Fibroblast of lung (primary cell): ENCODE measurements at regions not wholly inside any gene's neighbourhood (a gene's known extent, or its start where the extent isn't known, plus 50 kb on each side); places are given as distances from the start of the nearest gene placed in this dataset.

Source experiments
- DNase-seq, 2 donors: peaks; one replicate each; pipeline versions ENCODE4 v3.0.0 to v3.0.0-alpha.2; 2010; ENCODE audit warnings: low read depth in 2 of 2
- H2AFZ ChIP-seq: 2 replicates; pipeline ENCODE4 v1.5.1; 2012; ENCODE audit warnings: low read length, control low read depth, inconsistent platforms
- H3K27ac ChIP-seq: 2 replicates; pipeline ENCODE4 v1.5.1; 2011; ENCODE audit warnings: low read length, control low read depth; ENCODE audit not compliant: insufficient read depth
- H3K27me3 ChIP-seq: 2 replicates; pipeline ENCODE4 v1.5.1; 2011; ENCODE audit warnings: mild to moderate bottlenecking, low read length; ENCODE audit not compliant: control insufficient read depth, insufficient read depth
- H3K36me3 ChIP-seq: 2 replicates; pipeline ENCODE4 v1.5.1; 2011; ENCODE audit warnings: low read length; ENCODE audit not compliant: control insufficient read depth, insufficient read depth
- H3K4me1 ChIP-seq: 2 replicates; pipeline ENCODE4 v1.5.1; 2011; ENCODE audit warnings: low read length; ENCODE audit not compliant: control insufficient read depth, insufficient read depth; ENCODE audit errors: extremely low read depth
- H3K4me2 ChIP-seq: 2 replicates; pipeline ENCODE4 v1.5.1; 2011; ENCODE audit warnings: low read length, control low read depth; ENCODE audit not compliant: insufficient read depth; ENCODE audit errors: extremely low read depth
- H3K4me3 ChIP-seq, 4 experiments: fragments of 200-600 bp in 1 of 4; sonication (generic) in 1 of 4; replicated peaks in 1 of 4; 2 replicates each; pipeline ENCODE4 v1.5.1; 2011 to 2016; ENCODE audit warnings: low read length in 4 of 4, low read depth in 3 of 4, mild to moderate bottlenecking in 3 of 4, control low read depth in 2 of 4, inconsistent platforms in 1 of 4, mixed read lengths in 1 of 4; ENCODE audit not compliant: insufficient read depth in 1 of 4; ENCODE audit errors: control extremely low read depth in 1 of 4
- H3K79me2 ChIP-seq: 2 replicates; pipeline ENCODE4 v1.5.1; 2012; ENCODE audit warnings: mild to moderate bottlenecking, low read length, inconsistent platforms; ENCODE audit not compliant: control insufficient read depth, insufficient read depth
- H3K9ac ChIP-seq: 2 replicates; pipeline ENCODE4 v1.5.1; 2011; ENCODE audit warnings: mild to moderate bottlenecking, low read length, control low read depth; ENCODE audit not compliant: insufficient read depth
- H3K9me3 ChIP-seq: 2 replicates; pipeline ENCODE4 v1.5.1; 2012; ENCODE audit warnings: low read depth, low read length; ENCODE audit not compliant: control insufficient read depth, insufficient read depth
- H4K20me1 ChIP-seq: 2 replicates; pipeline ENCODE4 v1.5.1; 2011; ENCODE audit warnings: low read length; ENCODE audit not compliant: control insufficient read depth, insufficient read depth; ENCODE audit errors: extremely low read depth
- EZH2 ChIP-seq: IDR thresholded peaks from 2 replicates; pipeline ENCODE4 v1.5.1; 2012; ENCODE audit warnings: low read length, control low read depth, mild to moderate bottlenecking; ENCODE audit errors: missing control alignments
- TF ChIP-seq, protein P1 (sequence below), 2 donors: IDR thresholded peaks in 1 of 2; conservative IDR thresholded peaks in 1 of 2; 1 replicate in 1 of 2; 2 replicates in 1 of 2; pipeline ENCODE4 v1.5.1; 2011 to 2012; ENCODE audit warnings: low read length in 2 of 2, control low read depth in 1 of 2, inconsistent platforms in 1 of 2, low read depth in 1 of 2, mild to moderate bottlenecking in 1 of 2

GRCh38 chr1:226793620-226794276 is 54.7 kb upstream of the ITPKB start:
- Histone ChIP-seq H3K9me3 (no peaks in the 10 kb centered on the region), H3K36me3 (no peaks in the 10 kb centered on the region), H3K4me3 (no peak overlapping the region), H3K9ac (no peak overlapping the region), H3K27ac (no peak overlapping the region), H3K4me2 (no peak overlapping the region), H2AFZ (no peak overlapping the region), H3K79me2 (no peaks in the 10 kb centered on the region), H4K20me1 (no peaks in the 10 kb centered on the region), H3K4me1 (no peaks in the 10 kb centered on the region), H3K27me3 (peaks cover 4% of the 10 kb centered on the region)
- TF ChIP-seq, protein P1, sequence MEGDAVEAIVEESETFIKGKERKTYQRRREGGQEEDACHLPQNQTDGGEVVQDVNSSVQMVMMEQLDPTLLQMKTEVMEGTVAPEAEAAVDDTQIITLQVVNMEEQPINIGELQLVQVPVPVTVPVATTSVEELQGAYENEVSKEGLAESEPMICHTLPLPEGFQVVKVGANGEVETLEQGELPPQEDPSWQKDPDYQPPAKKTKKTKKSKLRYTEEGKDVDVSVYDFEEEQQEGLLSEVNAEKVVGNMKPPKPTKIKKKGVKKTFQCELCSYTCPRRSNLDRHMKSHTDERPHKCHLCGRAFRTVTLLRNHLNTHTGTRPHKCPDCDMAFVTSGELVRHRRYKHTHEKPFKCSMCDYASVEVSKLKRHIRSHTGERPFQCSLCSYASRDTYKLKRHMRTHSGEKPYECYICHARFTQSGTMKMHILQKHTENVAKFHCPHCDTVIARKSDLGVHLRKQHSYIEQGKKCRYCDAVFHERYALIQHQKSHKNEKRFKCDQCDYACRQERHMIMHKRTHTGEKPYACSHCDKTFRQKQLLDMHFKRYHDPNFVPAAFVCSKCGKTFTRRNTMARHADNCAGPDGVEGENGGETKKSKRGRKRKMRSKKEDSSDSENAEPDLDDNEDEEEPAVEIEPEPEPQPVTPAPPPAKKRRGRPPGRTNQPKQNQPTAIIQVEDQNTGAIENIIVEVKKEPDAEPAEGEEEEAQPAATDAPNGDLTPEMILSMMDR (conservative IDR thresholded peaks at IDR 0.05 in 1 of 2, IDR thresholded peaks at IDR 0.05 in 1 of 2; ENCODE audit: low read depth in 1 of 2, low read length in 2 of 2), result no peak
- no peak for TF ChIP-seq EZH2
- no peak for DNase-seq

DNA sequence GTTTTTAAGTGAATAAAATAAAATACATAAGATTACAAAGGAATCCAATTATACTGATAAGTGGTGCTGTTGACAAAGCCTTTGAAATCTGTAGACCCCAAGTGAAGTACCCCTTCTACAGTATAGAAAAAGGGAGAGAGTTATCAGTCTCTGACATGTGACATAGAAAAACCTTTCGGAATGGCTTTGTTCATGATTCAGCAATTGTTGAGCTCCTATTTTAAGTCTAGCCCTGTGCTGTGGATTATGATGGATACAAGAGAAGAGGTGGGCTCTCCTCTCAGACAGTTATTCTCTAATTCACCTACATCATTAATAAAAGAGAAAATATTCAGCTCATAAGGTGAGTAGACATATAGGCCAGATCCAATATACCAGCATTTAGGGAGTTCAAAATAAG is 53.3 kb upstream of the ITPKB start:
- TF ChIP-seq, protein P1 (conservative IDR thresholded peaks at IDR 0.05 in 1 of 2, IDR thresholded peaks at IDR 0.05 in 1 of 2; ENCODE audit: low read depth in 1 of 2, low read length in 2 of 2), result no peak
- TF ChIP-seq EZH2, result no peak
- H3K79me2 ChIP-seq, result no peaks in the 10 kb centered on the region
- H3K9me3 ChIP-seq, result no peaks in the 10 kb centered on the region
- no peak overlapping the region for H3K4me2 ChIP-seq
- H3K9ac ChIP-seq, result no peak overlapping the region
- H3K27ac ChIP-seq, result no peak overlapping the region
- no peak overlapping the region for H3K4me3 ChIP-seq
- DNase-seq, result no peak
- no peaks in the 10 kb centered on the region for H3K4me1 ChIP-seq
- peaks cover 6% of the 10 kb centered on the region for H3K27me3 ChIP-seq
- no peaks in the 10 kb centered on the region for H4K20me1 ChIP-seq
- H3K36me3 ChIP-seq, result no peaks in the 10 kb centered on the region
- H2AFZ ChIP-seq, result no peak overlapping the region

DNA sequence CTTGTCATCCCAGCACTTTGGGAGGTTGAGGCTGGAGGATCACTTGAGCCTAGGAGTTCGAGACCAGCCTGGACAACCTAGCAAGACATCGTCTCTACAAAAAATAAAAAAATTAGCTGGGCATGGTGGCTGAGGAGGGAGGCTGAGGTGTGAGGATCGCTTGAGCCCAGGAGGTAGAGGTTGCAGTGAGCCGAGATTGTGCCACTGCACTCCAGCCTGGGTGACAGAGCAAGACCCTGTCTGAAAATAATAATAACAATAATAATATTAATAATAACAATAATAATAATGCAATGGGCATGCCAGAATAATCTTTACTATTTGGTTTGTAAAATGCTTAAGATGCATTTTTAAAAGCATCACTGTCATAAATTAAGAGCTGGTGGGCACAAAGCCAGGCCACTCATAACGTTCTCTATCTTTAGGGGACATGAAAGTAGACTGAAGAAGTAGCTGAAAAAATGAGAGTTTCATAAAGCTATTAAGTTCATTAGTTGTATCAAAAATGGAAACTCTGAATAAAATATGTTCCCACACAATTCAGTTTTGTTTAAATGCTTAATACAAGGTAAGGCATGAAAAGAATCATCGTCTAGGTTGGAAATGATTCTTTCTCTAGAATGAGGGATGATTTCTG is 51.6 kb upstream of the ITPKB start:
- no peak overlapping the region for H3K27ac ChIP-seq
- no peaks in the 10 kb centered on the region for H3K9me3 ChIP-seq
- H3K27me3 ChIP-seq, result peaks cover 6% of the 10 kb centered on the region
- DNase-seq, result no peak
- H3K36me3 ChIP-seq, result no peaks in the 10 kb centered on the region
- H3K9ac ChIP-seq, result no peak overlapping the region
- TF ChIP-seq EZH2, result no peak
- TF ChIP-seq, protein P1 (conservative IDR thresholded peaks at IDR 0.05 in 1 of 2, IDR thresholded peaks at IDR 0.05 in 1 of 2; ENCODE audit: low read depth in 1 of 2, low read length in 2 of 2), result no peak
- no peak overlapping the region for H2AFZ ChIP-seq
- H3K79me2 ChIP-seq, result no peaks in the 10 kb centered on the region
- H4K20me1 ChIP-seq, result no peaks in the 10 kb centered on the region
- H3K4me1 ChIP-seq, result no peaks in the 10 kb centered on the region
- no peak overlapping the region for H3K4me2 ChIP-seq
- no peak overlapping the region for H3K4me3 ChIP-seq
